MCF 10A (cell line): ENCODE measurements at regions not wholly inside any gene's neighbourhood (a gene's known extent, or its start where the extent isn't known, plus 50 kb on each side); places are given as distances from the start of the nearest gene placed in this dataset.

Source experiments
- BruUV-seq: library from RNA; stranded (reverse); fragments of 400-500 nt; replicated peaks from 2 replicates; lab custom pipeline; 2021; lab: Mats Ljungman, UMichigan
- CTCF ChIA-PET: fragments of 300-600 bp; sonication (Branson Sonifier 250); formaldehyde crosslinking; extraction: SDS; loops from one replicate; lab custom pipeline; 2021; ENCODE audit warnings: antibody characterized with exemption, inconsistent platforms; lab: Yijun Ruan, JAX
- POLR2A ChIA-PET: fragments of 300-600, 350-650 bp; sonication (Branson Sonifier 250); formaldehyde crosslinking; extraction: SDS; loops from one replicate; lab custom pipeline; 2020; ENCODE audit warnings: antibody characterized with exemption, inconsistent platforms; lab: Yijun Ruan, JAX
- DNase-seq: peaks from one replicate; pipeline ENCODE4 v3.0.0-alpha.2; 2018; ENCODE audit not compliant: unreplicated experiment
- H3K27ac Mint-ChIP-seq: one replicate; pipeline ENCODE4 v1.8.0; 2022; ENCODE audit warnings: mild to moderate bottlenecking, low read depth, mixed read lengths; ENCODE audit not compliant: unreplicated experiment
- H3K27me3 Mint-ChIP-seq: one replicate; pipeline ENCODE4 v1.8.0; 2022; ENCODE audit warnings: mixed read lengths; ENCODE audit not compliant: insufficient read depth, unreplicated experiment
- H3K36me3 Mint-ChIP-seq: one replicate; pipeline ENCODE4 v1.8.0; 2022; ENCODE audit warnings: mild to moderate bottlenecking, moderate library complexity, mixed read lengths; ENCODE audit not compliant: insufficient read depth, unreplicated experiment
- H3K4me1 Mint-ChIP-seq: one replicate; pipeline ENCODE4 v1.8.0; 2022; ENCODE audit warnings: mixed read lengths; ENCODE audit not compliant: insufficient read depth, unreplicated experiment
- H3K4me3 Mint-ChIP-seq: one replicate; pipeline ENCODE4 v1.8.0; 2022; ENCODE audit warnings: mild to moderate bottlenecking, moderate library complexity, mixed read lengths; ENCODE audit not compliant: unreplicated experiment
- H3K9me3 Mint-ChIP-seq: one replicate; pipeline ENCODE4 v1.8.0; 2022; ENCODE audit warnings: mixed read lengths; ENCODE audit not compliant: unreplicated experiment
- CTCF ChIP-seq: fragments of 200-600 bp; IDR thresholded peaks from one replicate; pipeline ENCODE4 v1.8.0; 2022; ENCODE audit warnings: antibody characterized with exemption, mild to moderate bottlenecking; ENCODE audit not compliant: unreplicated experiment
- intact Hi-C: fragments of 100-400 bp; cut with micrococcal nuclease; formaldehyde crosslinking; loops from 2 replicates; pipeline ENCODE4 v1.14.1; 2022

- ChIA-PET CTCF (no interaction called here), POLR2A (no interaction called here)
- intact Hi-C loops = no loop called here
- Mint-ChIP-seq H3K9me3 (no peaks in the 10 kb centered on the region), H3K27ac (no peak overlapping the region), H3K4me3 (no peak overlapping the region), H3K36me3 (no peaks in the 10 kb centered on the region), H3K27me3 (no peaks in the 10 kb centered on the region), H3K4me1 (peaks cover 6% of the 10 kb centered on the region)
- no peak for DNase-seq
- no peak for TF ChIP-seq CTCF
- no TSS peak for BruUV-seq
These were observed 131.6 kb downstream of the TM2D1 start for GRCh38 chr1:61593331-61593730.

- H3K27ac Mint-ChIP-seq = no peak overlapping the region
- ChIA-PET POLR2A (no interaction called here), CTCF (no interaction called here)
These were observed 133.6 kb downstream of the TM2D1 start for GRCh38 chr1:61591351-61591750.

GRCh38 chr1:61588736-61589672 lies 135.9 kb downstream of the TM2D1 start:
- no peaks in the 10 kb centered on the region for H3K9me3 Mint-ChIP-seq
- no peaks in the 10 kb centered on the region for H3K27me3 Mint-ChIP-seq
- no peaks in the 10 kb centered on the region for H3K36me3 Mint-ChIP-seq
- intact Hi-C loops = loop anchor here (1.0 to 5.0 kb wide), 8 partner anchors 117 to 618 kb away; no protein-coding TSS in a partner anchor
- BruUV-seq = no TSS peak
- no peak overlapping the region for H3K4me3 Mint-ChIP-seq
- CTCF ChIA-PET = interaction anchor here (0.5 to 3.2 kb wide), 52 partner anchors 8 to 1432 kb away, joined by 3 to 19 read pairs (median 4); no protein-coding TSS in a partner anchor
- peak; percentile 80 for TF ChIP-seq CTCF
- DNase-seq = peak; percentile 80
- H3K4me1 Mint-ChIP-seq = peaks cover 25% of the 10 kb centered on the region
- H3K27ac Mint-ChIP-seq = no peak overlapping the region
- POLR2A ChIA-PET = interaction anchor here (0.7 to 2.0 kb wide), 8 partner anchors 42 to 606 kb away, joined by 3 to 8 read pairs (median 4); no protein-coding TSS in a partner anchor

More at GRCh38 chr1:61591351-61591750, 133.6 kb downstream of the TM2D1 start:
- Mint-ChIP-seq H3K4me3 (no peak overlapping the region), H3K27me3 (no peaks in the 10 kb centered on the region), H3K36me3 (no peaks in the 10 kb centered on the region), H3K9me3 (no peaks in the 10 kb centered on the region), H3K4me1 (peaks cover 14% of the 10 kb centered on the region)
- DNase-seq = no peak
- intact Hi-C loops = no loop called here
- no peak for TF ChIP-seq CTCF
- no TSS peak for BruUV-seq

GRCh38 chr1:61585714-61586113 lies 139.2 kb downstream of the TM2D1 start:
- Mint-ChIP-seq H3K27ac (peak overlapping the region; percentile 21), H3K36me3 (no peaks in the 10 kb centered on the region), H3K4me3 (no peak overlapping the region), H3K4me1 (peaks cover 25% of the 10 kb centered on the region), H3K27me3 (no peaks in the 10 kb centered on the region), H3K9me3 (no peaks in the 10 kb centered on the region)
- POLR2A ChIA-PET = interaction anchor here (0.6 to 2.6 kb wide), 12 partner anchors 9 to 507 kb away, joined by 3 to 18 read pairs (median 3); no protein-coding TSS in a partner anchor
- CTCF ChIA-PET = interaction anchor here (0.5 to 1.4 kb wide), 14 partner anchors 13 to 1549 kb away, joined by 3 to 7 read pairs (median 4); no protein-coding TSS in a partner anchor
- intact Hi-C loops = loop anchor here (5.0 kb wide), 2 partner anchors 113 to 248 kb away; no protein-coding TSS in a partner anchor
- peak; percentile 81 for DNase-seq
- TF ChIP-seq CTCF = no peak
- BruUV-seq = no TSS peak
